Hepatocyte (in vitro differentiated cells): ENCODE measurements at regions not wholly inside any gene's neighbourhood (a gene's known extent, or its start where the extent isn't known, plus 50 kb on each side); places are given as distances from the start of the nearest gene placed in this dataset.

Source experiments
- DNase-seq: peaks from one replicate; pipeline ENCODE4 v3.0.0-alpha.2; 2016; ENCODE audit warnings: low spot score
- H2AFZ ChIP-seq: fragments of 200-600 bp; sonication (generic); 2 replicates; pipeline ENCODE4 v1.6.0; 2016; ENCODE audit warnings: antibody characterized with exemption, mild to moderate bottlenecking
- H3K27ac ChIP-seq: fragments of 200-600 bp; sonication (generic); 2 replicates; pipeline ENCODE4 v1.5.1; 2016; ENCODE audit warnings: mild to moderate bottlenecking
- H3K27me3 ChIP-seq: fragments of 200-600 bp; sonication (generic); 2 replicates; pipeline ENCODE4 v1.6.1; 2016
- H3K36me3 ChIP-seq: fragments of 200-600 bp; sonication (generic); replicated peaks from 2 replicates; pipeline ENCODE4 v1.5.1; 2016; ENCODE audit warnings: low read depth; ENCODE audit not compliant: insufficient read depth
- H3K4me1 ChIP-seq: fragments of 200-600 bp; sonication (generic); 2 replicates; pipeline ENCODE4 v1.5.1; 2016; ENCODE audit warnings: mild to moderate bottlenecking, moderate library complexity; ENCODE audit not compliant: insufficient read depth
- H3K4me2 ChIP-seq: fragments of 200-600 bp; sonication (generic); 2 replicates; pipeline ENCODE4 v1.6.0; 2016
- H3K4me3 ChIP-seq: fragments of 200-600 bp; sonication (generic); 2 replicates; pipeline ENCODE4 v1.5.1; 2016; ENCODE audit warnings: mild to moderate bottlenecking
- H3K79me2 ChIP-seq: fragments of 200-600 bp; sonication (generic); 2 replicates; pipeline ENCODE4 v1.6.0; 2017; ENCODE audit warnings: mild to moderate bottlenecking
- H3K9me2 ChIP-seq: fragments of 200-600 bp; sonication (generic); replicated peaks from 2 replicates; pipeline ENCODE4 v1.6.0; 2017; ENCODE audit warnings: mild to moderate bottlenecking; ENCODE audit not compliant: insufficient read depth
- H3K9me3 ChIP-seq: fragments of 200-600 bp; sonication (generic); 2 replicates; pipeline ENCODE4 v1.5.1; 2016; ENCODE audit warnings: low read depth, mild to moderate bottlenecking
- H4K20me1 ChIP-seq: fragments of 200-600 bp; sonication (generic); 2 replicates; pipeline ENCODE4 v1.6.0; 2016; ENCODE audit warnings: mild to moderate bottlenecking; ENCODE audit not compliant: insufficient read depth, poor library complexity, severe bottlenecking
- CTCF ChIP-seq: fragments of 200-600 bp; sonication (generic); IDR thresholded peaks from 2 replicates; pipeline ENCODE4 v1.5.1; 2016; ENCODE audit warnings: antibody characterized with exemption, mild to moderate bottlenecking; ENCODE audit not compliant: poor library complexity
- EZH2 ChIP-seq: fragments of 200-600 bp; sonication (generic); IDR thresholded peaks from 2 replicates; pipeline ENCODE4 v1.6.1; 2016; ENCODE audit warnings: antibody characterized with exemption, mild to moderate bottlenecking, borderline replicate concordance
- EZH2phosphoT487 ChIP-seq: fragments of 200-600 bp; sonication (generic); IDR thresholded peaks from one replicate; pipeline ENCODE4 v1.6.1; 2018; ENCODE audit warnings: antibody characterized with exemption, mild to moderate bottlenecking, low read depth, moderate library complexity; ENCODE audit not compliant: unreplicated experiment, severe bottlenecking
- WGBS: methylation state at CpG from one replicate; pipeline ENCODE4 v1.1.6; 2016; ENCODE audit warnings: low lambda C conversion rate; ENCODE audit errors: missing lambda C conversion rate; 5-methylcytosine and 5-hydroxymethylcytosine counted together

- Histone ChIP-seq H3K27ac (no peak overlapping the region), H3K79me2 (no peaks in the 10 kb centered on the region), H3K9me2 (no peaks in the 10 kb centered on the region), H2AFZ (no peak overlapping the region), H3K36me3 (no peaks in the 10 kb centered on the region), H4K20me1 (no peaks in the 10 kb centered on the region), H3K27me3 (no peaks in the 10 kb centered on the region), H3K4me1 (no peaks in the 10 kb centered on the region), H3K4me2 (no peak overlapping the region), H3K9me3 (no peaks in the 10 kb centered on the region), H3K4me3 (no peak overlapping the region)
- no peak for DNase-seq
- 71% methylated on average over 7 of the region's 7 CpGs for WGBS
- TF ChIP-seq CTCF = no peak
- TF ChIP-seq EZH2phosphoT487 = no peak
- no peak for TF ChIP-seq EZH2
Measured at GRCh38 chr2:37856101-37856751, 68.9 kb upstream of the RMDN2 start.

DNA sequence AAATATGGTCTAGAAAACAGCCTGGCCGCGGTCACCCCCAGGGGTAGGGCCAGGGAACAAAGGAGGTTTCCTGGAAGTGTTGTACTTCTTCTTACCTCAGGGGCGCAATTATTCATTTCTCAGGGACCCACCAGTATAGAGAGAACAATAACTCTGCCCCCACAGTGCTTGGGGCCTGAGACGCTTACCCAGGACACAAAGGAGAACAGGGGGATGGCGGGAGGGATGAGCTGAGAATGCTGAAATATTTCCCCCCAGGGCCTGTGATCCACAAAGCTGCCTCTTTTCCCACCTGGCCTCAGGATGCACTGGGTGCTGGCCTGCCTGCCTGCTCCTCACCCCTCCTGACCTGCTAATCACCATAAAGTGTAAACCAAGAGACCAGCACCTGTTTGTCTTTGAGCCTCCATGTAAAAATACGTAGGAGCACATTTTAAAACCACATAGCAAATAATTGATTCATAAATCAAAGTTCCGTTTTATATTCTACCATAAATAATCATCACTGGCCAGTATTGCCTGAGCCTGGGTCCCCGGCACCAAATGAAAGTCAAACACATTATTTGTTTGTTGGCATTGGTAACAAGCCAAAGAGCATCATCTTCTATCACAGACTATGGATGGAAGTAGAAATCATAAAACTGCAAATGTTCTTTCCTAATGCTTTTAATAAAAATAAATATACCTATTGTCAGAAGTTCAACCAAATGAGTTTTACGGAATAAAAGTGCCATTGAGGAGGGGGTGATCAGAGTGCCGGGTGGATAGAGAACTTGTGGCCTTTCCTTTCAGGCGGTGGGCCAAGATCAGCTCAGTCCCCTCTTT, 67.3 kb upstream of the RMDN2 start:
- Histone ChIP-seq H3K9me3 (no peaks in the 10 kb centered on the region), H3K4me2 (no peak overlapping the region), H3K9me2 (no peaks in the 10 kb centered on the region), H4K20me1 (no peaks in the 10 kb centered on the region), H3K27me3 (no peaks in the 10 kb centered on the region), H3K4me1 (no peaks in the 10 kb centered on the region), H3K4me3 (no peak overlapping the region), H3K27ac (no peak overlapping the region), H3K36me3 (no peaks in the 10 kb centered on the region), H3K79me2 (no peaks in the 10 kb centered on the region), H2AFZ (no peak overlapping the region)
- WGBS = 77% methylated on average over 11 of the region's 11 CpGs
- no peak for TF ChIP-seq EZH2
- no peak for TF ChIP-seq CTCF
- no peak for TF ChIP-seq EZH2phosphoT487
- DNase-seq = no peak

- no peak overlapping the region for H3K27ac ChIP-seq
- H3K79me2 ChIP-seq = no peaks in the 10 kb centered on the region
- H3K27me3 ChIP-seq = no peaks in the 10 kb centered on the region
- no peaks in the 10 kb centered on the region for H3K36me3 ChIP-seq
- no peak for DNase-seq
- H3K4me1 ChIP-seq = no peaks in the 10 kb centered on the region
- TF ChIP-seq EZH2phosphoT487 = no peak
- TF ChIP-seq EZH2 = no peak
- no peak for TF ChIP-seq CTCF
- no peaks in the 10 kb centered on the region for H4K20me1 ChIP-seq
- no peak overlapping the region for H2AFZ ChIP-seq
- H3K9me2 ChIP-seq = no peaks in the 10 kb centered on the region
- no peaks in the 10 kb centered on the region for H3K9me3 ChIP-seq
- H3K4me3 ChIP-seq = no peak overlapping the region
- WGBS = 47% methylated on average over 2 of the region's 2 CpGs
- no peak overlapping the region for H3K4me2 ChIP-seq
Measured at GRCh38 chr2:37858400-37858711, 66.7 kb upstream of the RMDN2 start.
